Colonic mucosa (tissue), 4 donors: ENCODE measurements at regions not wholly inside any gene's neighbourhood (a gene's known extent, or its start where the extent isn't known, plus 50 kb on each side); places are given as distances from the start of the nearest gene placed in this dataset.
A peak's percentile ranks its signal among the peaks of the same experiment; 100 is the strongest.

Experiments
- DNase-seq: peaks from one replicate; pipeline ENCODE4 v3.0.0-alpha.2; 2020
- H3K27ac ChIP-seq: fragments of 200-600 bp; one replicate; pipeline ENCODE4 v1.8.0; 2021
- H3K27me3 ChIP-seq: fragments of 200-600 bp; one replicate; pipeline ENCODE4 v1.8.0; 2021
- H3K36me3 ChIP-seq: fragments of 200-600 bp; one replicate; pipeline ENCODE4 v1.8.0; 2021
- H3K4me1 ChIP-seq: fragments of 200-600 bp; one replicate; pipeline ENCODE4 v1.8.0; 2021; ENCODE audit warnings: mild to moderate bottlenecking
- H3K4me3 ChIP-seq: fragments of 200-600 bp; one replicate; pipeline ENCODE4 v1.8.0; 2021
- H3K9ac ChIP-seq, 2 donors: one replicate each; pipeline ENCODE4 v1.7.0; 2013; ENCODE audit warnings: control low read depth in 2 of 2, low read depth in 2 of 2, low read length in 2 of 2
- H3K9me3 ChIP-seq: fragments of 200-600 bp; one replicate; pipeline ENCODE4 v1.8.0; 2021
- intact Hi-C: fragments of 100-400 bp; cut with DNase I; formaldehyde crosslinking; loops from one replicate; pipeline ENCODE4 v1.14.1; 2022
- TF ChIP-seq, protein P1 (sequence below): fragments of 200-600 bp; IDR thresholded peaks from one replicate; pipeline ENCODE4 v1.8.0; 2022; ENCODE audit warnings: antibody characterized with exemption, mild to moderate bottlenecking
- donor health status: healthy.
- donor health status: DM: no; HTN: no; CAD: no.
- donor health status: DM: no; HTN: no; CAD: no.

DNA sequence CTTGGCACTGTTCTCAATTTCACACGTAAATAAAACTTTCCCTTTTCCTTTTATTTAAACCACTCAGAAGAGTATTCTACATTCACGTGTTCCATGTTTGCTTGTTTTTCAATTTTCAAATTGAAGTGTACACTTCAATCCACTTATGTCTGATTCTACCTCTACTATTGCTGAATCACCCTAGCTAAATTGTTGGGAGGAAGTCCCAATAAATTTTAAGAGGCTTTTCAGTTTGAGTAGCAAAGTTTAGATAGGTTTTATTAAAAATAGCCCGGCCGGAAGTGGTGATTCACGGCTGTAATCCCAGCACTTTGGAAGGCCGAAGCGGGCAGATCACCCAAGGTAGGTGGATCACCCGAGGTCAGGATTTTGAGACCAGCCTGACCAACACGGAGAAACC, 1414.7 kb upstream of the CELF2 start:
- Histone ChIP-seq H3K9me3 (no peaks in the 10 kb centered on the region), H3K9ac (no peak overlapping the region), H3K4me1 (no peaks in the 10 kb centered on the region), H3K36me3 (no peaks in the 10 kb centered on the region), H3K27ac (no peak overlapping the region), H3K4me3 (no peak overlapping the region), H3K27me3 (no peaks in the 10 kb centered on the region)
- no peak for DNase-seq
- intact Hi-C loops: no loop called here
- TF ChIP-seq, protein P1, sequence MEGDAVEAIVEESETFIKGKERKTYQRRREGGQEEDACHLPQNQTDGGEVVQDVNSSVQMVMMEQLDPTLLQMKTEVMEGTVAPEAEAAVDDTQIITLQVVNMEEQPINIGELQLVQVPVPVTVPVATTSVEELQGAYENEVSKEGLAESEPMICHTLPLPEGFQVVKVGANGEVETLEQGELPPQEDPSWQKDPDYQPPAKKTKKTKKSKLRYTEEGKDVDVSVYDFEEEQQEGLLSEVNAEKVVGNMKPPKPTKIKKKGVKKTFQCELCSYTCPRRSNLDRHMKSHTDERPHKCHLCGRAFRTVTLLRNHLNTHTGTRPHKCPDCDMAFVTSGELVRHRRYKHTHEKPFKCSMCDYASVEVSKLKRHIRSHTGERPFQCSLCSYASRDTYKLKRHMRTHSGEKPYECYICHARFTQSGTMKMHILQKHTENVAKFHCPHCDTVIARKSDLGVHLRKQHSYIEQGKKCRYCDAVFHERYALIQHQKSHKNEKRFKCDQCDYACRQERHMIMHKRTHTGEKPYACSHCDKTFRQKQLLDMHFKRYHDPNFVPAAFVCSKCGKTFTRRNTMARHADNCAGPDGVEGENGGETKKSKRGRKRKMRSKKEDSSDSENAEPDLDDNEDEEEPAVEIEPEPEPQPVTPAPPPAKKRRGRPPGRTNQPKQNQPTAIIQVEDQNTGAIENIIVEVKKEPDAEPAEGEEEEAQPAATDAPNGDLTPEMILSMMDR: no peak

DNA sequence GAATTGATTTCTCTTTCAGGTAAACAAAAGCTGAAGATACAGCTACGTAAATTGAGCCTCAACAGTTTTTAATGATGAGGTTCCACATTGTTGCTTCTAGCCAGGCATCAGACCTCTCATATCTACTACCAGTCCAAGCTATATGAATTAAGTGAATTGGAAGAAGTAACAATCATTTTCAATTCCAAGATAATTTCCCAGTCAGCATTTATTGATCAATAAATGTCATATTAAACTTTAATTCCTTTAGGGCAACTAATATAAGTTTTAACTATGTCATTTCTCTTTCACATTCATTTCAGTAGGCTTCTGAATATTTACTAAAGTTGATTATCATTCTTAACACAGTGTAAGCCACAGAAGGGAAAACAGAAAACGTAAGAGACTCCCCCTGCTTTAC, 1413.7 kb upstream of the CELF2 start:
- DNase-seq: no peak
- TF ChIP-seq, protein P1: no peak
- Histone ChIP-seq H3K9ac (no peak overlapping the region), H3K9me3 (no peaks in the 10 kb centered on the region), H3K36me3 (no peaks in the 10 kb centered on the region), H3K4me1 (no peaks in the 10 kb centered on the region), H3K27me3 (no peaks in the 10 kb centered on the region), H3K27ac (no peak overlapping the region), H3K4me3 (no peak overlapping the region)
- intact Hi-C loops: no loop called here

DNA sequence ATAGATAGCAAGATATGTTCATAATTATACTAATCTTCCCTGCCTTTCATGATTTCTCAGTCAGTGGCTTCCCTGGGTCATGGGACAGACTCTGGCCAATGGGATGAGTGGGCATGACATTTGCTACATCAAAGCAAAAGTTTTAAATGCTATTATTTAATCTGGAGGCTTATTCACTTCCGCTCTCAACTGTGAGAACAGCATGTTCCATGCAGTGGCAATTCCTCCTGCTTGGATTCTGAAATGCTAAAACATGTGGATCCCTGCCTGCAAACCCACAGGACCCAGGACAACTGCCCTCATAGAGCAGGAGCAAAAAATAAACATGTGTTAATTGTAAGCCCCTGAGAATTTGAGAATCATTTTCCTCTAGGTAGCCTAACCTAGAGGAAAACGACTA, 1412.4 kb upstream of the CELF2 start:
- no peak for DNase-seq
- Histone ChIP-seq H3K27me3 (no peaks in the 10 kb centered on the region), H3K4me1 (no peaks in the 10 kb centered on the region), H3K9ac (no peak overlapping the region), H3K9me3 (no peaks in the 10 kb centered on the region), H3K36me3 (no peaks in the 10 kb centered on the region), H3K4me3 (no peak overlapping the region), H3K27ac (no peak overlapping the region)
- TF ChIP-seq, protein P1: no peak
- intact Hi-C loops: no loop called here

DNA sequence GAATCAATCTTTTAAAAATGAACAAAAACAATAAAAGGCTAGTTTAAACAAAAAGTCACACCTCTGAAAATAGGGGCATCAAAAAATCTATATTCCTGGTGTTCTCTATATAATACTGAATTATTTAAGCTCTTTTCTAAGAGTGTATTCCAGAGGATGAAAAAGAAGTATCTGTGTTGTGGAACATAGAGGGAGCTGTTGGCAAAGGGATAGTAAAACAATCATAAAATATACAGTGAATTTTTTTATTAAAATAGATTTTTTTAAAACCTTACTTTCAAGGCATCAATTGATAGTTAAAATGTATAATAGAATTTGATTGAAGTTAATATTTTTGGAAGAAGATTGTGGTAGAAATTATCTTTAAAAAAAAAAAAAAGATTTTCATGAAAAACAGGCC, 1409.1 kb upstream of the CELF2 start:
- TF ChIP-seq, protein P1: peak; percentile 13
- DNase-seq: no peak
- Histone ChIP-seq H3K27ac (no peak overlapping the region), H3K4me3 (no peak overlapping the region), H3K9ac (no peak overlapping the region), H3K27me3 (no peaks in the 10 kb centered on the region), H3K36me3 (no peaks in the 10 kb centered on the region), H3K9me3 (no peaks in the 10 kb centered on the region), H3K4me1 (no peaks in the 10 kb centered on the region)
- intact Hi-C loops: no loop called here

DNA sequence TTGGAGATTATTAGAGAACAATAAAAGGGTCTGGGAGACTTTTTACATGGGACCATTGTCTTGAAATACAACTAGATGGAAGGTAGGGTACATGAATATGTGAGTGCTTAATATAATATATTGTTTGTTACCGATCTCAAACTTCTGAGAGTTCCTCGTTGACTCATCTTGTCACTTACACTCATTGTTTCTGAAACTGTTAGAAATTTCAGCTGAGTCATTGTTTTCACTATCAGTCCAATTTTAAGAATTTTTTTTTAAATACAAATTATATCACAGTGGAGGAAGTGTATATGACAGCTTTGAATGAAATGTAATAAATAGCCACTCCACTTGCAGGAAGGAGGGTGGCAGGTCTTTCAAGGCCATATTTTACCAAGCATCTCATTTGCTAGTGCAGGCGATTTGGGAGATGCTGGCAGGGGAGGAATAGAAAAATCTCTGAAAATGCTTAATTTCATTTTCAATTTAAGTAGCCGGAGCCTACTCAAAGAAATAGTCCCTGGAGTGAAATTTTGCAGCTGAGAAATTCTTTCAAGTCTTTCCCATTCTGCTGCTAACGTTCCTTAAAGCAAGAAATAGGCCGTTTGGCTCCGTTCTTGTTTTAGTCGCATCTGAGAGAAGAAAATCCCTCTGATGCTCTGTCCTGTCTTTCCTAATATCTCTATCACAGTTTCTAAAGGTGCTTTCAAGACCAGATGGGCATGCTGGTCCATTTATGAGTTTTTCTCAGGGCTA, 1404.2 kb upstream of the CELF2 start:
- H3K36me3 ChIP-seq: no peaks in the 10 kb centered on the region
- no peak overlapping the region for H3K27ac ChIP-seq
- H3K9me3 ChIP-seq: no peaks in the 10 kb centered on the region
- DNase-seq: no peak
- H3K9ac ChIP-seq: no peak overlapping the region
- no peak overlapping the region for H3K4me3 ChIP-seq
- H3K4me1 ChIP-seq: no peaks in the 10 kb centered on the region
- H3K27me3 ChIP-seq: no peaks in the 10 kb centered on the region
- intact Hi-C loops: no loop called here
- TF ChIP-seq, protein P1: no peak
